Spleen (tissue), 11 donors: ENCODE measurements at regions not wholly inside any gene's neighbourhood (a gene's known extent, or its start where the extent isn't known, plus 50 kb on each side); places are given as distances from the start of the nearest gene placed in this dataset.
A peak's percentile ranks its signal among the peaks of the same experiment; 100 is the strongest.

Source experiments
- DNase-seq: peaks from one replicate; pipeline ENCODE4 v3.0.0-alpha.2; 2020
- H3K27ac ChIP-seq, 8 donors: fragments of 200-600 bp; sonication (generic) in 7 of 8; 1 replicate in 4 of 8; 2 replicates in 4 of 8; pipeline versions ENCODE4 v1.5.0 to v1.8.0; 2016 to 2021; ENCODE audit warnings: inconsistent platforms in 4 of 8, mild to moderate bottlenecking in 4 of 8, moderate library complexity in 1 of 8
- H3K27me3 ChIP-seq, 7 donors: fragments of 200-600 bp; sonication (generic) in 6 of 7; replicated peaks in 1 of 7; 1 replicate in 4 of 7; 2 replicates in 3 of 7; pipeline versions ENCODE4 v1.5.0 to v1.8.0; 2016 to 2021; ENCODE audit warnings: inconsistent platforms in 3 of 7, mild to moderate bottlenecking in 1 of 7
- H3K36me3 ChIP-seq, 6 donors: fragments of 200-600 bp; sonication (generic) in 5 of 6; 1 replicate in 4 of 6; 2 replicates in 2 of 6; pipeline versions ENCODE4 v1.5.0 to v1.8.0; 2016 to 2021; ENCODE audit warnings: inconsistent platforms in 2 of 6
- H3K4me1 ChIP-seq, 6 donors: fragments of 200-600 bp; sonication (generic) in 5 of 6; 1 replicate in 3 of 6; 2 replicates in 3 of 6; pipeline versions ENCODE4 v1.5.0 to v1.8.0; 2016 to 2021; ENCODE audit warnings: inconsistent platforms in 3 of 6
- H3K4me3 ChIP-seq, 8 donors: fragments of 200-600 bp; sonication (generic) in 7 of 8; 1 replicate in 4 of 8; 2 replicates in 4 of 8; pipeline versions ENCODE4 v1.5.0 to v1.8.0; 2016 to 2021; ENCODE audit warnings: inconsistent platforms in 4 of 8, mild to moderate bottlenecking in 4 of 8, moderate library complexity in 2 of 8
- H3K9me3 ChIP-seq, 8 donors: fragments of 200-600 bp; sonication (generic) in 7 of 8; 1 replicate in 4 of 8; 2 replicates in 4 of 8; pipeline versions ENCODE4 v1.5.0 to v1.8.0; 2016 to 2021; ENCODE audit warnings: inconsistent platforms in 4 of 8
- POLR2A ChIP-seq, 3 donors: fragments of 450-650 bp; IDR thresholded peaks; one replicate each; pipeline ENCODE4 v1.5.1; 2017; ENCODE audit warnings: antibody characterized with exemption in 3 of 3, mild to moderate bottlenecking in 1 of 3
- POLR2AphosphoS5 ChIP-seq, 3 donors: sonication (generic); formaldehyde crosslinking; IDR thresholded peaks; one replicate each; pipeline ENCODE4 v1.5.1; 2017; ENCODE audit warnings: antibody characterized with exemption in 3 of 3
- WGBS, 5 donors: extraction: QIAGEN DNeasy Blood & Tissue Kit in 3 of 5; methylation state at CpG; one replicate each; pipeline versions ENCODE4 v1.1.5 to v1.1.7; 2013 to 2018; 5-methylcytosine and 5-hydroxymethylcytosine counted together
- intact Hi-C: fragments of 100-400 bp; cut with DNase I; formaldehyde crosslinking; loops from one replicate; pipeline ENCODE4 v1.15.0; 2023; ENCODE audit warnings: low total_unique reads
- TF ChIP-seq, protein P1 (sequence below), 11 experiments: fragments of 200-600 bp in 7 of 11; fragments of 450-650 bp in 4 of 11; sonication (generic) in 4 of 11; IDR thresholded peaks in 8 of 11; conservative IDR thresholded peaks in 3 of 11; 1 replicate in 7 of 11; 2 replicates in 4 of 11; pipeline versions ENCODE4 v1.4.0 to v1.8.0; 2016 to 2021; ENCODE audit warnings: antibody characterized with exemption in 11 of 11, inconsistent platforms in 4 of 11, mild to moderate bottlenecking in 1 of 11
- donor health status: healthy with polysubstance abuse.
- donor health status: DM: no; HTN: no; CAD: no; lungs with moderate emphysema.
- donor health status: DM: no; HTN: no; CAD: no.
- donor health status: Bipolar disorder and iron deficiency.
- donor health status: healthy.
- donor health status: DM: no; HTN: no; CAD: no.
- donor health status: DM: yes; HTN: yes; CAD: no.

DNA sequence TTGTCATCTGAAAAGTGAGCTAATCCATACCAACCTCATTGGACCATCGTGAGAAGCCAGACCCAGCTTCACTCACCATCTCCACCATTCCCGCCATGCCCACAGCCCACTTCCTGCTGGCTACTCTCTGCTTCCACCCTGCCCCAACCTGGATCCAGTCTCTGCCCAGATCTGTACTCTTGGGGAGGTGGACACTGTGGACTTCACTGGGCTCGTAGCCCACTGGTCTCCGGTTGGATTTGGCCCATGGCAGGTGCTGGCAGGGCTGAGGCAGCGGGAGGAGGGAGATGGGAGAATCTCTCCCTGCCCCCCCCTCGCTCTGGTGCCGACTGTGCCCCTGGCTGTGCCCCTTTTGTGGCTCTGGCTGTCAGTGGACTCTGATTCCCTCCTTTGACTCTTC is 193.8 kb downstream of the ABHD5 start:
- 87 to 97% (median 91%) methylated on average over 4 to 7 of the region's 7 CpGs for whole genome bisulfite sequencing, 5 donors
- intact Hi-C loops: no loop called here
- no peak for TF ChIP-seq POLR2AphosphoS5 (IDR thresholded peaks at IDR 0.05)
- TF ChIP-seq, protein P1, sequence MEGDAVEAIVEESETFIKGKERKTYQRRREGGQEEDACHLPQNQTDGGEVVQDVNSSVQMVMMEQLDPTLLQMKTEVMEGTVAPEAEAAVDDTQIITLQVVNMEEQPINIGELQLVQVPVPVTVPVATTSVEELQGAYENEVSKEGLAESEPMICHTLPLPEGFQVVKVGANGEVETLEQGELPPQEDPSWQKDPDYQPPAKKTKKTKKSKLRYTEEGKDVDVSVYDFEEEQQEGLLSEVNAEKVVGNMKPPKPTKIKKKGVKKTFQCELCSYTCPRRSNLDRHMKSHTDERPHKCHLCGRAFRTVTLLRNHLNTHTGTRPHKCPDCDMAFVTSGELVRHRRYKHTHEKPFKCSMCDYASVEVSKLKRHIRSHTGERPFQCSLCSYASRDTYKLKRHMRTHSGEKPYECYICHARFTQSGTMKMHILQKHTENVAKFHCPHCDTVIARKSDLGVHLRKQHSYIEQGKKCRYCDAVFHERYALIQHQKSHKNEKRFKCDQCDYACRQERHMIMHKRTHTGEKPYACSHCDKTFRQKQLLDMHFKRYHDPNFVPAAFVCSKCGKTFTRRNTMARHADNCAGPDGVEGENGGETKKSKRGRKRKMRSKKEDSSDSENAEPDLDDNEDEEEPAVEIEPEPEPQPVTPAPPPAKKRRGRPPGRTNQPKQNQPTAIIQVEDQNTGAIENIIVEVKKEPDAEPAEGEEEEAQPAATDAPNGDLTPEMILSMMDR (IDR thresholded peaks at IDR 0.05 in 8 of 11, conservative IDR thresholded peaks at IDR 0.05 in 3 of 11): no peak
- no peak for TF ChIP-seq POLR2A (IDR thresholded peaks at IDR 0.05)

DNA sequence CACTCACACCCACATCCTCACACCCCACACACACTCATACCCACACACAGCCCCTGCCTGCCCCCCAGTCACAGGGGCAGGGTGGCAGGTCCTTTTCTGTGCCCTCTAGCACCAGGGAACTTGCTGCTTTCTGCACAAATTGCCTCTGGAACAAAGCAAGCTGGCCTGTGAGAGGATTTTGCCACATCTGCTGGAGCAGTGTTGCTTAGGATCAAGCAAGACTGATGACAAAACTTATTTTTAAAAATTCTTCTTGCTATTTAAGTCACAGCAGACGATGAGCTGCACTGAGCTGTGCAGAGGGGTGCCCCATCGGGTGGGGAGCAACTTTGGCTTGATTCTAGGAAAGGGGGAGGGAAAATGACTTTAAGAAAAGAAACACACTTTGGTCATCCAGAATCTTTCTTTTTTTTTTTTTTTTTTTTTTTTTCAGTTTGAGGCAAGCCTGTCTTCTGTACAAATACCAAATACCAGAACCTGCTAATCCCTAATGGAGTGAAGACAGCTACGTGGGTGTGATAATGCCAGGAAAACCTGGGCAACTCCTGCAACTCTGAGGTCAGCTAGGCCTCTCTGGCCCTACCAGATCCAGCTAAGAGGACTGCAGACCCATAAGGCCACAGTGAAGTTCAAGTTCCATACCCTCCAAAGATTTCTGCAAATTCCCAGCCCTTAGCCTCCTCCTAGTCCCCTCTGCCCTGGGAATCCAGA is 195.3 kb downstream of the ABHD5 start:
- WGBS, 5 donors: 77 to 86% (median 81%) methylated on average over 3 of the region's 3 CpGs
- Histone ChIP-seq H3K36me3 (no peaks in the 10 kb centered on the region), H3K27ac (no peak overlapping the region), H3K9me3 (no peaks in the 10 kb centered on the region), H3K4me3 (no peak overlapping the region), H3K27me3 (peaks cover 0 to 8% (median 0%) of the 10 kb centered on the region in 7 donors), H3K4me1 (no peaks in the 10 kb centered on the region)
- TF ChIP-seq, protein P1 (IDR thresholded peaks at IDR 0.05 in 8 of 11, conservative IDR thresholded peaks at IDR 0.05 in 3 of 11): no peak
- intact Hi-C loops: no loop called here
- DNase-seq: no peak

More for the DNA sequence above, 193.8 kb downstream of the ABHD5 start:
- no peak overlapping the region for H3K4me3 ChIP-seq
- DNase-seq: peak; percentile 59
- H3K36me3 ChIP-seq: no peaks in the 10 kb centered on the region
- no peak overlapping the region for H3K27ac ChIP-seq
- no peaks in the 10 kb centered on the region for H3K9me3 ChIP-seq
- no peaks in the 10 kb centered on the region for H3K4me1 ChIP-seq
- no peaks in the 10 kb centered on the region for H3K27me3 ChIP-seq

DNA sequence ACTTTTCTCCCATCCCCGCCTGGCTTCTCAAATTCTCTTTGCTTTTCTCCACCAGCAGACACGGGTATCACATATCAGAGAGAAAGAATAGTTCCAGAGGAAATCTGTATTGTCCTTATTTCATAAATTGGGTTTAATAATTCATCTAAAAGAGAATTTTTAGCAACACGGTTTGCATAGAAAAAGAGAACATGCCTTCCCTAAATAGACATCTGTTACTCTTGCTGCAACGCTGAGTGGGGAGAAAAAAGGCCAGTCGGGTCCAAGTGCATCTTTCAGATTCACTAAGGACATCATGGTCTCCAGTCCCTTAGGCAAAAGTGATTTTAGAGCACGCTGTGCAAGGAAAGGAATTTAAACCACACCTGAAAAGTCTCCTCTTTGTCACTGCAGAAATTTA is 201.3 kb downstream of the ABHD5 start:
- intact Hi-C loops: no loop called here
- 53 to 69% (median 63%) methylated on average over 6 of the region's 6 CpGs for WGBS, 5 donors
- H3K27me3 ChIP-seq: peaks cover 0 to 59% (median 15%) of the 10 kb centered on the region in 7 donors

DNA sequence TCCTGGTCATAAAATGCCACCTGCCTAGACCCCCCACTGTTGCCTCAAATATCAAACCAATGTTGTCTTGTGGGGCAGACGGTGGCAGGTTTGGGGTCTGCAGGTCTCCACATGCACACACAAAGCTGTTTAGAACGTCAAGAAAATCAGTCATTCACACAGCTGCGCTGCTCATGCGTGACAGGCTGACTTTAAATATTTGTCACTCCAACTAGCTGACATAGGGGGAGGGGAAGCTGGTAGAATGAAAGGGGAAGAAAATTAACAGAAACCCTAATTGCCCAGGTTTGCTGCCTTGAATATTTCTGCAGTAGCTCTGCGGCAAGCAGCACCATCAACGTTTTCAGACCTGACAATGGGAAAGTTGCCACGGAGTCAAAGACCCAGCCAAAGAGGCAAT is 201.8 kb downstream of the ABHD5 start:
- no peak overlapping the region for H3K27ac ChIP-seq
- 7 to 22% (median 14%) methylated on average over 7 of the region's 7 CpGs for WGBS, 5 donors
- H3K36me3 ChIP-seq: no peaks in the 10 kb centered on the region
- intact Hi-C loops: no loop called here
- DNase-seq: no peak
- TF ChIP-seq, protein P1 (IDR thresholded peaks at IDR 0.05 in 8 of 11, conservative IDR thresholded peaks at IDR 0.05 in 3 of 11): no peak
- no peak for TF ChIP-seq POLR2A (IDR thresholded peaks at IDR 0.05)
- no peak for TF ChIP-seq POLR2AphosphoS5 (IDR thresholded peaks at IDR 0.05)
- no peaks in the 10 kb centered on the region for H3K9me3 ChIP-seq
- H3K4me1 ChIP-seq: peaks cover 6 to 35% (median 27%) of the 10 kb centered on the region in 6 donors
- H3K4me3 ChIP-seq: no peak overlapping the region
- peaks cover 0 to 60% (median 15%) of the 10 kb centered on the region in 7 donors for H3K27me3 ChIP-seq

More for the DNA sequence above, 201.3 kb downstream of the ABHD5 start:
- no peak for DNase-seq
- no peaks in the 10 kb centered on the region for H3K9me3 ChIP-seq
- no peak overlapping the region for H3K27ac ChIP-seq
- H3K4me3 ChIP-seq: no peak overlapping the region
- TF ChIP-seq POLR2A (IDR thresholded peaks at IDR 0.05) (no peak), POLR2AphosphoS5 (IDR thresholded peaks at IDR 0.05) (no peak)
- TF ChIP-seq, protein P1 (IDR thresholded peaks at IDR 0.05 in 8 of 11, conservative IDR thresholded peaks at IDR 0.05 in 3 of 11): no peak
- H3K36me3 ChIP-seq: no peaks in the 10 kb centered on the region
- H3K4me1 ChIP-seq: peaks cover 6 to 35% (median 27%) of the 10 kb centered on the region in 6 donors
